SK-N-MC (cell line): ENCODE measurements at regions not wholly inside any gene's neighbourhood (a gene's known extent, or its start where the extent isn't known, plus 50 kb on each side); places are given as distances from the start of the nearest gene placed in this dataset.

Experiments
- EZH2 ChIP-seq: fragments of 200-600 bp; sonication (generic); IDR thresholded peaks from one replicate; pipeline ENCODE4 v1.6.1; 2017; ENCODE audit warnings: antibody characterized with exemption
- FOXP2 ChIP-seq: optimal IDR thresholded peaks from 2 replicates; pipeline ENCODE3; 2011; ENCODE audit warnings: mild to moderate bottlenecking, moderate library complexity; ENCODE audit not compliant: insufficient read depth; ENCODE audit errors: extremely low read length, control extremely low read depth

DNA sequence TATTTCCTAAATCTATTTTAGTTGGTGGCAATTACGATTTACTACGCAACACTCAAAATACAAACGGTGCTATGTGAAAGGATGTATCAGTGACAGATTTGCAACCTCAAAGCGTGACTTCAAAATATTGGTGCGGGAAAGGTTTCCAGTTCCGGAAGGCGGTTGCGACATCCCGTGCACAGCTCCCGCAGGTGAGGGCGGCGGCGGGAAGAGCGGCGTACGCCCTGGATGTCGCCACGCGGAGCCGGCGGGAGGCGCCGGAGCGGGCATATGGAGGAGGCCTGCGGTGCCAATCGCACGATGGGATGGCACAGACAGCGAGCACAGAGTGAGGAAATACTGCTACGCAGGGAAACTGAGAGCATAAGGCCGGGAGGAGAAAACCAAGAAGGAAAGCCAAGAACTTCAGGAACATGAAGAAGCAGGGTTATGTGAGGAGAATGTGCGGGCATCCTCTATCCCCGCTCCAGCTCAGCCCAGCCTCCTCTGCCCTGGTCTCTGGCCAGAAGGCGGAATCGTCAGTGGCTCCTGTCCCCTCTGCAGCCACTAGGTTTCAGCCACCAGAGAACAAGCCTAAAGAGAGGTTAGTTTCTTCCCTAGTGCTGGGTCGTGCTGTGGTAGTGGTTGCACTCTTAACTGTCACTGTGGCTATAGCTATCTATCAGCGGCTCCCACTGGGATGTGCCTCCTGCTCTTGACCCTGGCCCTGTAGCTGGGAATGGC, 378.1 kb upstream of the TLE4 start:
- TF ChIP-seq EZH2 = no peak
- no peak for TF ChIP-seq FOXP2
